ENCODE measurements at regions not wholly inside any gene's neighbourhood (a gene's known extent, or its start where the extent isn't known, plus 50 kb on each side); places are given as distances from the start of the nearest gene placed in this dataset.
A peak's percentile ranks its signal among the peaks of the same experiment; 100 is the strongest.

- WGBS (ENCODE audit: insufficient coverage) = no CpG with 5 or more reads among the region's 4 CpGs
- H3K36me3 ChIP-seq (ENCODE audit: control insufficient read depth in 2 of 2, extremely low read depth in 1 of 2, insufficient read depth in 1 of 2, low read length in 1 of 2) = no peaks in the 10 kb centered on the region
- ChIA-PET POLR2A (interaction anchor here (0.5 to 0.6 kb wide), 3 partner anchors 72 to 212 kb away, joined by 3 to 4 read pairs (median 4); partner anchors contain the start of gene TRIB2 (in 1 of the 2)), CTCF (interaction anchor here (0.6 to 4.5 kb wide), 6 partner anchors 12 to 1730 kb away, joined by 3 to 27 read pairs (median 4); partner anchors contain the start of gene TRIB2 (in 1 of the 2))
- no peaks in the 10 kb centered on the region for H3K9me3 ChIP-seq
- Mint-ChIP-seq H3K4me3 (no peak overlapping the region), H3K9me3 (no peaks in the 10 kb centered on the region), H3K36me3 (no peaks in the 10 kb centered on the region), H3K27ac (no peak overlapping the region), H3K27me3 (peaks cover 0 to 2% of the 10 kb centered on the region in 2 donors), H3K4me1 (peaks cover 7 to 15% (median 13%) of the 10 kb centered on the region in 3 donors)
- H3K4me3 ChIP-seq (ENCODE audit: control insufficient read depth in 1 of 2, extremely low read depth in 1 of 2, low read length in 1 of 2) = no peak overlapping the region
- peaks cover 3 to 5% of the 10 kb centered on the region in 2 experiments for H3K4me1 ChIP-seq (ENCODE audit: control insufficient read depth in 1 of 2, extremely low read depth in 1 of 2, insufficient read depth in 2 of 2, low read length in 2 of 2)
- no peak overlapping the region for H3K27ac ChIP-seq (ENCODE audit: low read length)
- ATAC-seq (replicated peaks in 1 of 4) (no peak), DNase-seq (no peak)
- H3K27me3 ChIP-seq (replicated peaks in 1 of 2; ENCODE audit: control insufficient read depth in 2 of 2, extremely low read depth in 1 of 2, insufficient read depth in 2 of 2, low read length in 1 of 2) = no peaks in the 10 kb centered on the region
Observed at GRCh38 chr2:12928775-12929401, 212.2 kb downstream of the TRIB2 start.

- ChIA-PET CTCF (interaction anchor here (0.9 to 4.5 kb wide), 10 partner anchors 8 to 864 kb away, joined by 3 to 27 read pairs (median 5); partner anchors contain the start of gene TRIB2 (in 2 of the 2)), POLR2A (no interaction called here)
- Histone ChIP-seq H3K27ac (ENCODE audit: low read length) (no peak overlapping the region), H3K4me3 (ENCODE audit: control insufficient read depth in 1 of 2, extremely low read depth in 1 of 2, low read length in 1 of 2) (no peak overlapping the region), H3K27me3 (replicated peaks in 1 of 2; ENCODE audit: control insufficient read depth in 2 of 2, extremely low read depth in 1 of 2, insufficient read depth in 2 of 2, low read length in 1 of 2) (no peaks in the 10 kb centered on the region), H3K9me3 (no peaks in the 10 kb centered on the region), H3K36me3 (ENCODE audit: control insufficient read depth in 2 of 2, extremely low read depth in 1 of 2, insufficient read depth in 1 of 2, low read length in 1 of 2) (no peaks in the 10 kb centered on the region), H3K4me1 (ENCODE audit: control insufficient read depth in 1 of 2, extremely low read depth in 1 of 2, insufficient read depth in 2 of 2, low read length in 2 of 2) (peaks cover 3 to 5% of the 10 kb centered on the region in 2 experiments)
- WGBS (ENCODE audit: insufficient coverage) = 80% methylated on average over 2 of the region's 3 CpGs
- Mint-ChIP-seq H3K27me3 (peaks cover 0 to 8% of the 10 kb centered on the region in 2 donors), H3K27ac (no peak overlapping the region), H3K4me1 (peaks cover 7 to 15% (median 13%) of the 10 kb centered on the region in 3 donors), H3K4me3 (no peak overlapping the region), H3K9me3 (no peaks in the 10 kb centered on the region), H3K36me3 (no peaks in the 10 kb centered on the region)
- ATAC-seq (replicated peaks in 1 of 4) = no peak
- no peak for DNase-seq
Observed at GRCh38 chr2:12929758-12930157, 213.0 kb downstream of the TRIB2 start.

- H3K36me3 ChIP-seq (ENCODE audit: control insufficient read depth in 2 of 2, extremely low read depth in 1 of 2, insufficient read depth in 1 of 2, low read length in 1 of 2) = no peaks in the 10 kb centered on the region
- Mint-ChIP-seq H3K27ac (no peak overlapping the region), H3K4me3 (no peak overlapping the region), H3K36me3 (no peaks in the 10 kb centered on the region), H3K9me3 (no peaks in the 10 kb centered on the region), H3K4me1 (peaks cover 7 to 15% (median 13%) of the 10 kb centered on the region in 3 donors), H3K27me3 (peaks cover 0 to 8% of the 10 kb centered on the region in 2 donors)
- no peaks in the 10 kb centered on the region for H3K9me3 ChIP-seq
- H3K4me3 ChIP-seq (ENCODE audit: control insufficient read depth in 1 of 2, extremely low read depth in 1 of 2, low read length in 1 of 2) = no peak overlapping the region
- H3K27ac ChIP-seq (ENCODE audit: low read length) = no peak overlapping the region
- ChIA-PET POLR2A (no interaction called here), CTCF (interaction anchor here (0.5 to 4.5 kb wide), 20 partner anchors 8 to 1102 kb away, joined by 3 to 27 read pairs (median 5); partner anchors contain the start of gene TRIB2 (in 2 of the 2))
- H3K27me3 ChIP-seq (replicated peaks in 1 of 2; ENCODE audit: control insufficient read depth in 2 of 2, extremely low read depth in 1 of 2, insufficient read depth in 2 of 2, low read length in 1 of 2) = no peaks in the 10 kb centered on the region
- WGBS (ENCODE audit: insufficient coverage) = no CpG with 5 or more reads among the region's 1 CpG
- H3K4me1 ChIP-seq (ENCODE audit: control insufficient read depth in 1 of 2, extremely low read depth in 1 of 2, insufficient read depth in 2 of 2, low read length in 2 of 2) = peaks cover 3 to 5% of the 10 kb centered on the region in 2 experiments
- DNase-seq (no peak), ATAC-seq (replicated peaks in 1 of 4) (no peak)
Observed at GRCh38 chr2:12930391-12930790, 213.7 kb downstream of the TRIB2 start.

- ChIA-PET CTCF (interaction anchor here (0.6 to 4.5 kb wide), 24 partner anchors 9 to 1102 kb away, joined by 3 to 27 read pairs (median 4); partner anchors contain the start of gene TRIB2 (in 2 of the 2)), POLR2A (interaction anchor here in 1 of 2 donors (0.5 to 0.6 kb wide), 2 partner anchors 382 to 752 kb away, joined by 4 read pairs; no protein-coding TSS in a partner anchor)
- Mint-ChIP-seq H3K9me3 (no peaks in the 10 kb centered on the region), H3K27me3 (peaks cover 0 to 8% of the 10 kb centered on the region in 2 donors), H3K4me3 (no peak overlapping the region), H3K4me1 (peaks cover 7 to 15% (median 13%) of the 10 kb centered on the region in 3 donors), H3K36me3 (no peaks in the 10 kb centered on the region), H3K27ac (no peak overlapping the region)
- H3K27ac ChIP-seq (ENCODE audit: low read length) = no peak overlapping the region
- peaks cover 3 to 5% of the 10 kb centered on the region in 2 experiments for H3K4me1 ChIP-seq (ENCODE audit: control insufficient read depth in 1 of 2, extremely low read depth in 1 of 2, insufficient read depth in 2 of 2, low read length in 2 of 2)
- DNase-seq (peak in 5 of 35 experiments; percentile 0 to 45 (median 3)), ATAC-seq (replicated peaks in 1 of 4) (peak; percentile 43 to 67 (median 56))
- H3K36me3 ChIP-seq (ENCODE audit: control insufficient read depth in 2 of 2, extremely low read depth in 1 of 2, insufficient read depth in 1 of 2, low read length in 1 of 2) = no peaks in the 10 kb centered on the region
- no peaks in the 10 kb centered on the region for H3K9me3 ChIP-seq
- 0% methylated on average over 1 of the region's 4 CpGs for WGBS (ENCODE audit: insufficient coverage)
- H3K4me3 ChIP-seq (ENCODE audit: control insufficient read depth in 1 of 2, extremely low read depth in 1 of 2, low read length in 1 of 2) = no peak overlapping the region
- no peaks in the 10 kb centered on the region for H3K27me3 ChIP-seq (replicated peaks in 1 of 2; ENCODE audit: control insufficient read depth in 2 of 2, extremely low read depth in 1 of 2, insufficient read depth in 2 of 2, low read length in 1 of 2)
Observed at GRCh38 chr2:12931186-12931844, 214.6 kb downstream of the TRIB2 start.

- Mint-ChIP-seq H3K27ac (no peak overlapping the region), H3K9me3 (no peaks in the 10 kb centered on the region), H3K4me1 (peaks cover 7 to 15% (median 13%) of the 10 kb centered on the region in 3 donors), H3K36me3 (no peaks in the 10 kb centered on the region), H3K4me3 (no peak overlapping the region), H3K27me3 (peaks cover 0 to 8% of the 10 kb centered on the region in 2 donors)
- Histone ChIP-seq H3K9me3 (no peaks in the 10 kb centered on the region), H3K4me3 (ENCODE audit: control insufficient read depth in 1 of 2, extremely low read depth in 1 of 2, low read length in 1 of 2) (no peak overlapping the region), H3K36me3 (ENCODE audit: control insufficient read depth in 2 of 2, extremely low read depth in 1 of 2, insufficient read depth in 1 of 2, low read length in 1 of 2) (no peaks in the 10 kb centered on the region), H3K4me1 (ENCODE audit: control insufficient read depth in 1 of 2, extremely low read depth in 1 of 2, insufficient read depth in 2 of 2, low read length in 2 of 2) (peaks cover 3 to 5% of the 10 kb centered on the region in 2 experiments), H3K27me3 (replicated peaks in 1 of 2; ENCODE audit: control insufficient read depth in 2 of 2, extremely low read depth in 1 of 2, insufficient read depth in 2 of 2, low read length in 1 of 2) (no peaks in the 10 kb centered on the region), H3K27ac (ENCODE audit: low read length) (no peak overlapping the region)
- no peak for DNase-seq
- 52% methylated on average over 2 of the region's 3 CpGs for WGBS (ENCODE audit: insufficient coverage)
- ATAC-seq (replicated peaks in 1 of 4) = no peak
- ChIA-PET CTCF (interaction anchor here (0.6 to 4.5 kb wide), 10 partner anchors 15 to 1103 kb away, joined by 3 to 27 read pairs (median 4); partner anchors contain the start of gene TRIB2 (in 1 of the 2)), POLR2A (no interaction called here)
Observed at GRCh38 chr2:12932192-12932591, 215.5 kb downstream of the TRIB2 start.

- DNase-seq (no peak), ATAC-seq (replicated peaks in 1 of 4) (no peak)
- Mint-ChIP-seq H3K27ac (no peak overlapping the region), H3K4me3 (no peak overlapping the region), H3K36me3 (no peaks in the 10 kb centered on the region), H3K4me1 (peaks cover 5 to 7% (median 6%) of the 10 kb centered on the region in 3 donors), H3K9me3 (no peaks in the 10 kb centered on the region), H3K27me3 (peaks cover 0 to 8% of the 10 kb centered on the region in 2 donors)
- H3K4me1 ChIP-seq (ENCODE audit: control insufficient read depth in 1 of 2, extremely low read depth in 1 of 2, insufficient read depth in 2 of 2, low read length in 2 of 2) = peaks cover 3 to 5% of the 10 kb centered on the region in 2 experiments
- ChIA-PET POLR2A (no interaction called here), CTCF (no interaction called here)
- no peak overlapping the region for H3K4me3 ChIP-seq (ENCODE audit: control insufficient read depth in 1 of 2, extremely low read depth in 1 of 2, low read length in 1 of 2)
- WGBS (ENCODE audit: insufficient coverage) = 84% methylated on average over 5 of the region's 6 CpGs
- no peaks in the 10 kb centered on the region for H3K36me3 ChIP-seq (ENCODE audit: control insufficient read depth in 2 of 2, extremely low read depth in 1 of 2, insufficient read depth in 1 of 2, low read length in 1 of 2)
- no peak overlapping the region for H3K27ac ChIP-seq (ENCODE audit: low read length)
- H3K27me3 ChIP-seq (replicated peaks in 1 of 2; ENCODE audit: control insufficient read depth in 2 of 2, extremely low read depth in 1 of 2, insufficient read depth in 2 of 2, low read length in 1 of 2) = no peaks in the 10 kb centered on the region
- no peaks in the 10 kb centered on the region for H3K9me3 ChIP-seq
Observed at GRCh38 chr2:12934146-12934756, 217.5 kb downstream of the TRIB2 start.

All from T-cell (primary cell).